ENCODE measurements at regions not wholly inside any gene's neighbourhood (a gene's known extent, or its start where the extent isn't known, plus 50 kb on each side); places are given as distances from the start of the nearest gene placed in this dataset.

GRCh38 chr1:88088481-88088880, 595.6 kb upstream of the PKN2 start:
- ChIA-PET CTCF (no interaction called here), POLR2A (no interaction called here)
- no peak overlapping the region for H3K27ac ChIP-seq (ENCODE audit: low read length)
- H3K9me3 ChIP-seq (ENCODE audit: control insufficient read depth, insufficient read depth, low read depth, low read length), result no peaks in the 10 kb centered on the region
- H3K4me3 ChIP-seq (ENCODE audit: low read depth in 2 of 2, low read length in 2 of 2), result no peak overlapping the region
- DNase-seq (ENCODE audit: low read depth, low spot score), result no peak
- ATAC-seq, result no peak
- no peak for TF ChIP-seq REST (IDR thresholded peaks at IDR 0.05; ENCODE audit: insufficient read depth in 1 of 2, low read depth in 2 of 2, low read length in 1 of 2)
- TF ChIP-seq CTCF (IDR thresholded peaks at IDR 0.05), result no peak
- no peak for TF ChIP-seq TCF7L2 (IDR thresholded peaks at IDR 0.05; ENCODE audit: low read depth, low read length)
- intact Hi-C loops (cut with micrococcal nuclease; ENCODE audit: unreplicated experiment), result no loop called here
- H3K4me1 ChIP-seq (ENCODE audit: control insufficient read depth, insufficient read depth, low read length), result no peaks in the 10 kb centered on the region
- H3K36me3 ChIP-seq (ENCODE audit: control insufficient read depth, insufficient read depth, low read length), result no peaks in the 10 kb centered on the region
- BruUV-seq (replicated peaks), result no TSS peak
- no peaks in the 10 kb centered on the region for H3K27me3 ChIP-seq (ENCODE audit: control insufficient read depth, insufficient read depth, low read length)
- in situ Hi-C loops (cut with HindIII; ENCODE audit: low pct_unique_long_range_greater_than_20kb, low sequenced_read_pairs), result no loop called here

- TF ChIP-seq SIN3A (IDR thresholded peaks at IDR 0.05; ENCODE audit: borderline replicate concordance, insufficient read depth, low read depth, low read length) (no peak), CTCF (IDR thresholded peaks at IDR 0.05) (no peak)
- CTCF ChIA-PET, result no interaction called here
- no peak overlapping the region for H3K4me3 ChIP-seq (ENCODE audit: low read depth in 2 of 2, low read length in 2 of 2)
- H3K27ac ChIP-seq (ENCODE audit: low read length), result no peak overlapping the region
- H3K27me3 ChIP-seq (ENCODE audit: control insufficient read depth, insufficient read depth, low read length), result no peaks in the 10 kb centered on the region
- ATAC-seq, result no peak
- H3K4me1 ChIP-seq (ENCODE audit: control insufficient read depth, insufficient read depth, low read length), result no peaks in the 10 kb centered on the region
- no peaks in the 10 kb centered on the region for H3K9me3 ChIP-seq (ENCODE audit: control insufficient read depth, insufficient read depth, low read depth, low read length)
- H3K36me3 ChIP-seq (ENCODE audit: control insufficient read depth, insufficient read depth, low read length), result no peaks in the 10 kb centered on the region
- in situ Hi-C loops (cut with HindIII; ENCODE audit: low pct_unique_long_range_greater_than_20kb, low sequenced_read_pairs), result no loop called here
- BruUV-seq (replicated peaks), result no TSS peak
- intact Hi-C loops (cut with micrococcal nuclease; ENCODE audit: unreplicated experiment), result no loop called here
- no peak for DNase-seq (ENCODE audit: low read depth, low spot score)
- POLR2A ChIA-PET, result no interaction called here
Observed at GRCh38 chr1:88089961-88090360, 594.1 kb upstream of the PKN2 start.

- CTCF ChIA-PET, result no interaction called here
- POLR2A ChIA-PET, result no interaction called here
- no peak overlapping the region for H3K27ac ChIP-seq (ENCODE audit: low read length)
- intact Hi-C loops (cut with micrococcal nuclease; ENCODE audit: unreplicated experiment) (no loop called here), in situ Hi-C loops (cut with HindIII; ENCODE audit: low pct_unique_long_range_greater_than_20kb, low sequenced_read_pairs) (no loop called here)
- DNase-seq (ENCODE audit: low read depth, low spot score), result no peak
- TF ChIP-seq SIN3A (IDR thresholded peaks at IDR 0.05; ENCODE audit: borderline replicate concordance, insufficient read depth, low read depth, low read length) (no peak), POLR2AphosphoS5 (IDR thresholded peaks at IDR 0.05; ENCODE audit: low read depth, low read length) (no peak), REST (IDR thresholded peaks at IDR 0.05; ENCODE audit: insufficient read depth in 1 of 2, low read depth in 2 of 2, low read length in 1 of 2) (no peak), CTCF (IDR thresholded peaks at IDR 0.05) (no peak), TCF7L2 (IDR thresholded peaks at IDR 0.05; ENCODE audit: low read depth, low read length) (no peak)
- H3K9me3 ChIP-seq (ENCODE audit: control insufficient read depth, insufficient read depth, low read depth, low read length), result no peaks in the 10 kb centered on the region
- no peaks in the 10 kb centered on the region for H3K27me3 ChIP-seq (ENCODE audit: control insufficient read depth, insufficient read depth, low read length)
- no peak for ATAC-seq
- H3K36me3 ChIP-seq (ENCODE audit: control insufficient read depth, insufficient read depth, low read length), result no peaks in the 10 kb centered on the region
- H3K4me3 ChIP-seq (ENCODE audit: low read depth in 2 of 2, low read length in 2 of 2), result no peak overlapping the region
- H3K4me1 ChIP-seq (ENCODE audit: control insufficient read depth, insufficient read depth, low read length), result no peaks in the 10 kb centered on the region
- no TSS peak for BruUV-seq (replicated peaks)
Observed at GRCh38 chr1:88098881-88099280, 585.2 kb upstream of the PKN2 start.

All from Panc1 (cell line).